ENCODE measurements at regions not wholly inside any gene's neighbourhood (a gene's known extent, or its start where the extent isn't known, plus 50 kb on each side); places are given as distances from the start of the nearest gene placed in this dataset.

- no peak for DNase-seq (ENCODE audit: low read depth, low spot score)
Observed at GRCh38 chr6:99868074-99868702, 125.8 kb downstream of the MCHR2 start.
